ENCODE measurements at regions not wholly inside any gene's neighbourhood (a gene's known extent, or its start where the extent isn't known, plus 50 kb on each side); places are given as distances from the start of the nearest gene placed in this dataset.

DNA sequence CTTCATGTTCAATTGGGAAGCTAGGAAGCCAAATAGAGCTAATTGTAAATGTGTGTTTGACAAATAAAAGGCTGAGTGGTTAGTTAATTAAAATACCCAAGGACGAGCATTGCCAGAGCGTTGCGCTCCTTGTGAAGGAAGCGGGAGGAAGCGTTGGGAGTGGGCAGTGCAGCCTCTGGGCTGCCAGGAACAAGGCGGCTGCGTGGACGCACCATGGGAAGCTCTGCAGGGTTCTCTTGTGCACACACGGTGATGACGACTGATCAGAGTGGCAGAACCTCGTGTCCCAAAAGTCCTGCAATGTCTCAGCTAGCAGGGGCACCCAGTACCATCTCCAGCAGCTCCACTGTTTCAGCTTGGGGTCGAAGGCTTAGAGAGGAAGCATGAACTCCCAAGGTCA lies 546.6 kb upstream of the TMEM132C start:
- no peak for ATAC-seq
- in situ Hi-C loops (cut with MboI), result no loop called here

More for the DNA sequence above, 546.6 kb upstream of the TMEM132C start:
- ChIA-PET CTCF (interaction anchor here (1.0 kb wide), 1 partner anchor 9 kb away, joined by 4 read pairs; no protein-coding TSS in a partner anchor), SMC1A (ENCODE audit: uncharacterized antibody, unreplicated experiment) (interaction anchor here (1.1 kb wide), 1 partner anchor 14 kb away, joined by 3 read pairs; no protein-coding TSS in a partner anchor), POLR2A (no interaction called here), RAD21 (ENCODE audit: unreplicated experiment) (no interaction called here)
- Histone ChIP-seq H3K9ac (ENCODE audit: control insufficient read depth, insufficient read depth, low read length) (no peak overlapping the region), H3K9me3 (replicated peaks; ENCODE audit: control insufficient read depth, insufficient read depth, low read length) (no peaks in the 10 kb centered on the region), H4K20me1 (ENCODE audit: control insufficient read depth, insufficient read depth) (no peaks in the 10 kb centered on the region), H3K27ac (ENCODE audit: control insufficient read depth, insufficient read depth) (no peak overlapping the region), H3K36me3 (ENCODE audit: control insufficient read depth in 2 of 2, insufficient read depth in 2 of 2, low read length in 1 of 2) (no peaks in the 10 kb centered on the region), H3K4me2 (ENCODE audit: control insufficient read depth, insufficient read depth) (no peak overlapping the region), H3K4me1 (ENCODE audit: control insufficient read depth, insufficient read depth, low read length) (no peaks in the 10 kb centered on the region), H3K4me3 (no peak overlapping the region), H2AFZ (ENCODE audit: control insufficient read depth, low read depth, low read length) (no peak overlapping the region), H3K79me2 (ENCODE audit: control insufficient read depth, insufficient read depth, low read length) (no peaks in the 10 kb centered on the region), H3K27me3 (replicated peaks in 1 of 2; ENCODE audit: control insufficient read depth in 2 of 2, insufficient read depth in 2 of 2, low read length in 1 of 2) (no peaks in the 10 kb centered on the region)
- WGBS (ENCODE audit: insufficient coverage, insufficient replicate concordance, low lambda C conversion rate, missing lambda C conversion rate), result 42% methylated on average over 12 of the region's 12 CpGs
- intact Hi-C loops (cut with micrococcal nuclease; ENCODE audit: unreplicated experiment), result no loop called here
- TF ChIP-seq MTA2 (IDR thresholded peaks at IDR 0.05; ENCODE audit: low read depth), result no peak
- TF ChIP-seq, protein P1, sequence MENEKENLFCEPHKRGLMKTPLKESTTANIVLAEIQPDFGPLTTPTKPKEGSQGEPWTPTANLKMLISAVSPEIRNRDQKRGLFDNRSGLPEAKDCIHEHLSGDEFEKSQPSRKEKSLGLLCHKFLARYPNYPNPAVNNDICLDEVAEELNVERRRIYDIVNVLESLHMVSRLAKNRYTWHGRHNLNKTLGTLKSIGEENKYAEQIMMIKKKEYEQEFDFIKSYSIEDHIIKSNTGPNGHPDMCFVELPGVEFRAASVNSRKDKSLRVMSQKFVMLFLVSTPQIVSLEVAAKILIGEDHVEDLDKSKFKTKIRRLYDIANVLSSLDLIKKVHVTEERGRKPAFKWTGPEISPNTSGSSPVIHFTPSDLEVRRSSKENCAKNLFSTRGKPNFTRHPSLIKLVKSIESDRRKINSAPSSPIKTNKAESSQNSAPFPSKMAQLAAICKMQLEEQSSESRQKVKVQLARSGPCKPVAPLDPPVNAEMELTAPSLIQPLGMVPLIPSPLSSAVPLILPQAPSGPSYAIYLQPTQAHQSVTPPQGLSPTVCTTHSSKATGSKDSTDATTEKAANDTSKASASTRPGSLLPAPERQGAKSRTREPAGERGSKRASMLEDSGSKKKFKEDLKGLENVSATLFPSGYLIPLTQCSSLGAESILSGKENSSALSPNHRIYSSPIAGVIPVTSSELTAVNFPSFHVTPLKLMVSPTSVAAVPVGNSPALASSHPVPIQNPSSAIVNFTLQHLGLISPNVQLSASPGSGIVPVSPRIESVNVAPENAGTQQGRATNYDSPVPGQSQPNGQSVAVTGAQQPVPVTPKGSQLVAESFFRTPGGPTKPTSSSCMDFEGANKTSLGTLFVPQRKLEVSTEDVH (IDR thresholded peaks at IDR 0.05; ENCODE audit: low read depth, partially characterized antibody), result no peak
- TF ChIP-seq POU2F2 (IDR thresholded peaks at IDR 0.05; ENCODE audit: borderline replicate concordance, low read depth, low read length), result no peak
- TF ChIP-seq, protein P2, sequence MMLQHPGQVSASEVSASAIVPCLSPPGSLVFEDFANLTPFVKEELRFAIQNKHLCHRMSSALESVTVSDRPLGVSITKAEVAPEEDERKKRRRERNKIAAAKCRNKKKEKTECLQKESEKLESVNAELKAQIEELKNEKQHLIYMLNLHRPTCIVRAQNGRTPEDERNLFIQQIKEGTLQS (IDR thresholded peaks at IDR 0.05; ENCODE audit: borderline replicate concordance, extremely low read depth, low read depth, low read length), result no peak
- no TSS peak for BruUV-seq (replicated peaks)
- FAIRE-seq (no peak), DNase-seq (ENCODE audit: low read depth, low spot score) (no peak)
